CD4-positive, alpha-beta T cell (primary cell): ENCODE measurements at regions not wholly inside any gene's neighbourhood (a gene's known extent, or its start where the extent isn't known, plus 50 kb on each side); places are given as distances from the start of the nearest gene placed in this dataset.

Source experiments
- ATAC-seq: fragments of 200-7000 bp; cut with Tn5 transposase; one replicate; pipeline ENCODE4 v1.10.0; 2022; ENCODE audit warnings: mild to moderate bottlenecking; ENCODE audit not compliant: poor library complexity
- CTCF ChIA-PET: fragments of 350-600 bp; sonication (Branson Sonifier 250); formaldehyde crosslinking; loops from one replicate; lab custom pipeline; 2021; ENCODE audit warnings: antibody characterized with exemption, inconsistent platforms; lab: Charles Lee
- POLR2A ChIA-PET: fragments of 350-600 bp; sonication (Branson Sonifier 250); formaldehyde crosslinking; loops from one replicate; lab custom pipeline; 2021; ENCODE audit warnings: antibody characterized with exemption, inconsistent platforms; lab: Charles Lee
- DNase-seq, 14 experiments: peaks; one replicate each; pipeline ENCODE4 v3.0.0-alpha.2; 2013 to 2020; ENCODE audit warnings: mixed read lengths in 2 of 14
- H3K27ac ChIP-seq, 2 donors: one replicate each; pipeline versions ENCODE4 v1.5.1 to v1.7.0; 2013; ENCODE audit warnings: low read length in 2 of 2, low read depth in 1 of 2, mild to moderate bottlenecking in 1 of 2
- H3K27me3 ChIP-seq, 2 experiments: 1 replicate in 1 of 2; 2 replicates in 1 of 2; pipeline versions ENCODE4 v1.6.1 to v1.7.0; 2013; ENCODE audit warnings: low read length in 2 of 2, control low read depth in 1 of 2, mild to moderate bottlenecking in 1 of 2, moderate library complexity in 1 of 2; ENCODE audit not compliant: insufficient read depth in 2 of 2, control insufficient read depth in 1 of 2
- H3K36me3 ChIP-seq: one replicate; pipeline ENCODE4 v1.6.1; 2013; ENCODE audit warnings: low read length, control low read depth; ENCODE audit not compliant: insufficient read depth
- H3K4me1 ChIP-seq: one replicate; pipeline ENCODE4 v1.6.1; 2013; ENCODE audit warnings: low read length, control low read depth; ENCODE audit not compliant: insufficient read depth
- H3K4me3 ChIP-seq: one replicate; pipeline ENCODE4 v1.5.1; 2013; ENCODE audit warnings: mild to moderate bottlenecking, low read length, moderate library complexity
- H3K9me3 ChIP-seq, 2 experiments: 1 replicate in 1 of 2; 2 replicates in 1 of 2; pipeline versions ENCODE4 v1.6.1 to v1.7.0; 2013; ENCODE audit warnings: low read length in 2 of 2, mild to moderate bottlenecking in 2 of 2, control low read depth in 1 of 2, moderate library complexity in 1 of 2; ENCODE audit not compliant: control insufficient read depth in 1 of 2, insufficient read depth in 1 of 2
- H3K27ac Mint-ChIP-seq: one replicate; pipeline ENCODE4 v1.8.0; 2020; ENCODE audit warnings: mixed read lengths
- H3K27me3 Mint-ChIP-seq: one replicate; pipeline ENCODE4 v1.8.0; 2021; ENCODE audit warnings: mixed read lengths
- H3K36me3 Mint-ChIP-seq: one replicate; pipeline ENCODE4 v1.8.0; 2021; ENCODE audit warnings: low read depth, mixed read lengths
- H3K4me1 Mint-ChIP-seq: one replicate; pipeline ENCODE4 v1.8.0; 2021; ENCODE audit warnings: low read depth, mixed read lengths
- H3K4me3 Mint-ChIP-seq: one replicate; pipeline ENCODE4 v1.8.0; 2020; ENCODE audit warnings: mild to moderate bottlenecking, mixed read lengths
- H3K9me3 Mint-ChIP-seq: one replicate; pipeline ENCODE4 v1.8.0; 2020; ENCODE audit warnings: mixed read lengths
- intact Hi-C, 2 experiments: fragments of 100-400 bp; cut with DNase I in 1 of 2; cut with micrococcal nuclease in 1 of 2; formaldehyde crosslinking; loops; one replicate each; pipeline versions ENCODE4 v1.15.1 to v1.9.0; 2023 to 2025; cut with DNase I, micrococcal nuclease
- TF ChIP-seq, protein P1 (sequence below): fragments of 200-600 bp; IDR thresholded peaks from one replicate; pipeline ENCODE4 v1.8.0; 2022; ENCODE audit warnings: antibody characterized with exemption, mild to moderate bottlenecking

DNA sequence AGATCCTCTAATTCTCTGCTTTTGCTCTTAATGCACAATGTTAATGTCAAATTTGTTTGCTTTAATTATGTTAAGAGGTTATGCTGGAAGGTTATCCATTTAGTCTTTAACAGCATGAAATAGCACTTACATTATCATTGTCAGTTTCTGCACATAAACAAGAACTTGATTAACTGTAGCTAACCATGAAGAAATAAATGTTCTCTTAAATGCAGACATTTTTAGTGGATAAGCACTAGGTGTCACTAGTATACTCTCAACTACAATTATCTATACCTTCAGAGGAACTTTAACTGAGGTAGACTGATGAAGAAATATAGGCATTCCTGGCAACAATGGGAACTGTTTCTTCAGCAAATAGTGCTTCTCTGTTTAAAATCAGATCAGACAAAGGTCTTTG is 178.8 kb upstream of the CHST9 start:
- Histone ChIP-seq H3K9me3 (no peaks in the 10 kb centered on the region), H3K27ac (no peak overlapping the region), H3K27me3 (no peaks in the 10 kb centered on the region), H3K4me3 (no peak overlapping the region), H3K36me3 (no peaks in the 10 kb centered on the region), H3K4me1 (no peaks in the 10 kb centered on the region)
- Mint-ChIP-seq H3K9me3 (peaks cover 17% of the 10 kb centered on the region), H3K27me3 (no peaks in the 10 kb centered on the region), H3K4me1 (no peaks in the 10 kb centered on the region), H3K27ac (no peak overlapping the region), H3K4me3 (no peak overlapping the region), H3K36me3 (no peaks in the 10 kb centered on the region)
- ChIA-PET CTCF (no interaction called here), POLR2A (no interaction called here)
- DNase-seq (no peak), ATAC-seq (no peak)
- intact Hi-C loops, result no loop called here
- TF ChIP-seq, protein P1, sequence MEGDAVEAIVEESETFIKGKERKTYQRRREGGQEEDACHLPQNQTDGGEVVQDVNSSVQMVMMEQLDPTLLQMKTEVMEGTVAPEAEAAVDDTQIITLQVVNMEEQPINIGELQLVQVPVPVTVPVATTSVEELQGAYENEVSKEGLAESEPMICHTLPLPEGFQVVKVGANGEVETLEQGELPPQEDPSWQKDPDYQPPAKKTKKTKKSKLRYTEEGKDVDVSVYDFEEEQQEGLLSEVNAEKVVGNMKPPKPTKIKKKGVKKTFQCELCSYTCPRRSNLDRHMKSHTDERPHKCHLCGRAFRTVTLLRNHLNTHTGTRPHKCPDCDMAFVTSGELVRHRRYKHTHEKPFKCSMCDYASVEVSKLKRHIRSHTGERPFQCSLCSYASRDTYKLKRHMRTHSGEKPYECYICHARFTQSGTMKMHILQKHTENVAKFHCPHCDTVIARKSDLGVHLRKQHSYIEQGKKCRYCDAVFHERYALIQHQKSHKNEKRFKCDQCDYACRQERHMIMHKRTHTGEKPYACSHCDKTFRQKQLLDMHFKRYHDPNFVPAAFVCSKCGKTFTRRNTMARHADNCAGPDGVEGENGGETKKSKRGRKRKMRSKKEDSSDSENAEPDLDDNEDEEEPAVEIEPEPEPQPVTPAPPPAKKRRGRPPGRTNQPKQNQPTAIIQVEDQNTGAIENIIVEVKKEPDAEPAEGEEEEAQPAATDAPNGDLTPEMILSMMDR, result no peak

DNA sequence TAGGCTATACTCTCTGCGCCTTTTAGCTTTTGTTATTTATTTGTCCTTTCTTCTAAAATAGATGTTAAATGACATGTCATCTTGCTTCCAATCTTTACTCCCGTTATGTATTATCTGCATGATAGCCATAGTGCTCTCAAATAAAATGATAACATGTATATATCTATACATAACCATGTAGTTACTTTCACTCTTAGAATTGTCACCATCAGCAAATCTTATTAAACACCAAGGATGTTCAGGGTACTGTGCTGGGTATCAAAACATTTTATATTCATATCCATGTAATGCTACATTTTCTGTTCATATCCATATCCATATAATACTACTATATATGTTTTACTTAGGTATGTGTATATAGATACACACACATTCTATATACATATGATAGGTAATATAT is 176.4 kb upstream of the CHST9 start:
- Mint-ChIP-seq H3K4me1 (no peaks in the 10 kb centered on the region), H3K9me3 (peaks cover 17% of the 10 kb centered on the region), H3K36me3 (no peaks in the 10 kb centered on the region), H3K27me3 (no peaks in the 10 kb centered on the region), H3K4me3 (no peak overlapping the region), H3K27ac (no peak overlapping the region)
- TF ChIP-seq, protein P1, result no peak
- Histone ChIP-seq H3K27ac (no peak overlapping the region), H3K9me3 (no peaks in the 10 kb centered on the region), H3K36me3 (no peaks in the 10 kb centered on the region), H3K4me3 (no peak overlapping the region), H3K4me1 (no peaks in the 10 kb centered on the region), H3K27me3 (no peaks in the 10 kb centered on the region)
- no peak for ATAC-seq
- intact Hi-C loops, result no loop called here
- CTCF ChIA-PET, result no interaction called here
- DNase-seq, result no peak
- POLR2A ChIA-PET, result no interaction called here

DNA sequence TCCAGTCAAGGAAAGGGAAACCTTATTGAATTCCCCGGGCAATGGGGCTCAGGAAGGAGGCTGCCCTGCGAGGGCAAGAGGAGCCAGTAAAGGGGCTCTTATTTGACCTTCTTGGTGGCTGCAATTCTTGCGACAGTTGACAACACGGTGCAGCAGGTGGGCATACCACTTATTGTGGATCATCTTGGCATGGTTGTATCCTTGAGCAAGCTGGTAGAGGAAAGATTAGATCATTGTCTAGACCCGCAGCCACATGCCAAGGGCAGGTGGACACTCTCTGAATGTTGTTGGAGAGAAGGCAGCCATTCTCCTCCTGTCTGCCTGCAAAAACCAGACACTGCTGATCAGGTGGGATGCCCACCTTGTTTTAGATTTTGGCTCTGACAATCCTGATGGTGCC is 170.2 kb upstream of the CHST9 start:
- intact Hi-C loops, result no loop called here

More for the DNA sequence above, 170.2 kb upstream of the CHST9 start:
- POLR2A ChIA-PET, result no interaction called here
- H3K27ac Mint-ChIP-seq, result no peak overlapping the region
- no peaks in the 10 kb centered on the region for H3K27me3 ChIP-seq
- no peak overlapping the region for H3K4me3 Mint-ChIP-seq
- H3K36me3 Mint-ChIP-seq, result no peaks in the 10 kb centered on the region
- TF ChIP-seq, protein P1, result no peak
- no peaks in the 10 kb centered on the region for H3K36me3 ChIP-seq
- H3K4me3 ChIP-seq, result no peak overlapping the region
- no peak for ATAC-seq
- H3K27me3 Mint-ChIP-seq, result no peaks in the 10 kb centered on the region
- CTCF ChIA-PET, result no interaction called here
- no peak for DNase-seq
- H3K9me3 ChIP-seq, result peaks cover 5 to 16% of the 10 kb centered on the region in 2 experiments
- H3K27ac ChIP-seq, result no peak overlapping the region
- H3K4me1 Mint-ChIP-seq, result no peaks in the 10 kb centered on the region
- H3K9me3 Mint-ChIP-seq, result peaks cover 15% of the 10 kb centered on the region
- H3K4me1 ChIP-seq, result no peaks in the 10 kb centered on the region
